Bronchial epithelial cell (primary cell): ENCODE measurements at regions not wholly inside any gene's neighbourhood (a gene's known extent, or its start where the extent isn't known, plus 50 kb on each side); places are given as distances from the start of the nearest gene placed in this dataset.

ENCODE experiments used
- DNase-seq: peaks from one replicate; pipeline ENCODE4 v3.0.0-alpha.2; 2010; ENCODE audit warnings: low read depth
- FAIRE-seq: peaks from 2 replicates; lab custom pipeline; 2011; peaks lifted over from hg19 to GRCh38; lab: Jason Lieb, UNC
- H3K27me3 ChIP-seq: 2 replicates; pipeline ENCODE4 v1.5.1; 2011; ENCODE audit warnings: low read length; ENCODE audit not compliant: control insufficient read depth, insufficient read depth
- H3K36me3 ChIP-seq: 2 replicates; pipeline ENCODE4 v1.5.1; 2011; ENCODE audit warnings: low read length; ENCODE audit not compliant: control insufficient read depth, insufficient read depth
- H3K4me3 ChIP-seq: 2 replicates; pipeline ENCODE4 v1.5.1; 2011; ENCODE audit warnings: mild to moderate bottlenecking, low read depth, low read length, control low read depth
- CTCF ChIP-seq: IDR thresholded peaks from 2 replicates; pipeline ENCODE4 v1.5.1; 2011; ENCODE audit warnings: mild to moderate bottlenecking, moderate library complexity, low read length, control low read depth, inconsistent platforms; ENCODE audit not compliant: insufficient read depth, severe bottlenecking

- DNase-seq, result no peak
- Histone ChIP-seq H3K27me3 (no peaks in the 10 kb centered on the region), H3K4me3 (no peak overlapping the region), H3K36me3 (no peaks in the 10 kb centered on the region)
- no peak for TF ChIP-seq CTCF
- FAIRE-seq, result no peak
Observed at GRCh38 chr12:87363497-87364084, 665.6 kb downstream of the C12orf50 start.

- FAIRE-seq, result no peak
- Histone ChIP-seq H3K36me3 (no peaks in the 10 kb centered on the region), H3K4me3 (no peak overlapping the region), H3K27me3 (no peaks in the 10 kb centered on the region)
- no peak for TF ChIP-seq CTCF
- DNase-seq, result no peak
Observed at GRCh38 chr12:87349681-87350080, 679.5 kb downstream of the C12orf50 start.

GRCh38 chr12:87348071-87348470, 681.1 kb downstream of the C12orf50 start:
- no peaks in the 10 kb centered on the region for H3K27me3 ChIP-seq
- no peak for TF ChIP-seq CTCF
- no peaks in the 10 kb centered on the region for H3K36me3 ChIP-seq
- DNase-seq (no peak), FAIRE-seq (no peak)
- no peak overlapping the region for H3K4me3 ChIP-seq

DNA sequence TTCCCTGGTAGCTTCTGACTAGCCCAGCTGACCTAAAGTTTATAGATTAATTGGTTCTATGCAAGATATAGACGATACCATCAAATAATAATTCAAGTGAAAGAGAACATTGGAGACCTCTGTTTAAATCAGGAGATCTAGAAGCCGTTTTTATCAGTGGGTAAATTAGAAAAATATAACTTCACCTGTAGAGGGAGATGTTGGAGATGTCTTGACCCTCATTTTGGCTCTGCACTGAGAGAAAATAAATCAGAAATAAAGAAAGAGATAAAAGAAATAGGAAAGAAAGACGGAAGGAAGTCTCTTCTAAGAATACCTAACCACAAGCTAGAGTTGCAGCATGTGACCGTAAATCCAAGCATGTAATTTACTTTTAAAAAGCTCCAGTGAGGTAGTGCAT, 684.5 kb downstream of the C12orf50 start:
- H3K36me3 ChIP-seq, result no peaks in the 10 kb centered on the region
- H3K27me3 ChIP-seq, result no peaks in the 10 kb centered on the region
- DNase-seq (peak; percentile 10), FAIRE-seq (no peak)
- H3K4me3 ChIP-seq, result no peak overlapping the region
- peak; percentile 30 for TF ChIP-seq CTCF

- no peak for TF ChIP-seq CTCF
- Histone ChIP-seq H3K27me3 (no peaks in the 10 kb centered on the region), H3K36me3 (no peaks in the 10 kb centered on the region), H3K4me3 (no peak overlapping the region)
- no peak for DNase-seq
- FAIRE-seq, result no peak
Observed at GRCh38 chr12:87338681-87339080, 690.5 kb downstream of the C12orf50 start.

DNA sequence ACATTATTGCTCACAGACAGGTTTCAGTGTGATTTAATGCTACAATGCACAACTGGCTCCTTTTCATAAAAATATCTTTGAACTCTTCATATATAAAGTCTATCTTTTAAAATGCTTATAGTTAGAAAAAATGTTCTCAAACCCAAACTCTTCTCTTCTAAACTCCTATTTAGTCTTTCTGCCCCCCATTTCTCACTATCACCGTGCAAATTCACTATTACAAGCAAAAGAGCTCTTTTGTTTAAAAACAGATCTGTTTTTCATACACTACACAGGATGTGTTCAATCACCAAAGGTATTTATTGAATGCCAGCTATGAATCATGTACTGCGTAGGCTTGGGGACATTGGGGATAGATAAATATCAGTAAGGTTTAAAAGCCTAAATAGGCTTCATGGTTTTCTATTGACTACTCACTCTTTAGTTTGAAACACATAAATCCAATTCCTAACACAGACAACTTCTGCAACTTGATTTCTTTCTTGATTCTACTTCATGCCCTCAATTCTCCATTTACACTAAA, 692.3 kb downstream of the C12orf50 start:
- TF ChIP-seq CTCF, result no peak
- no peaks in the 10 kb centered on the region for H3K36me3 ChIP-seq
- DNase-seq (no peak), FAIRE-seq (no peak)
- H3K27me3 ChIP-seq, result no peaks in the 10 kb centered on the region
- no peak overlapping the region for H3K4me3 ChIP-seq
